ENCODE measurements at regions not wholly inside any gene's neighbourhood (a gene's known extent, or its start where the extent isn't known, plus 50 kb on each side); places are given as distances from the start of the nearest gene placed in this dataset.

DNA sequence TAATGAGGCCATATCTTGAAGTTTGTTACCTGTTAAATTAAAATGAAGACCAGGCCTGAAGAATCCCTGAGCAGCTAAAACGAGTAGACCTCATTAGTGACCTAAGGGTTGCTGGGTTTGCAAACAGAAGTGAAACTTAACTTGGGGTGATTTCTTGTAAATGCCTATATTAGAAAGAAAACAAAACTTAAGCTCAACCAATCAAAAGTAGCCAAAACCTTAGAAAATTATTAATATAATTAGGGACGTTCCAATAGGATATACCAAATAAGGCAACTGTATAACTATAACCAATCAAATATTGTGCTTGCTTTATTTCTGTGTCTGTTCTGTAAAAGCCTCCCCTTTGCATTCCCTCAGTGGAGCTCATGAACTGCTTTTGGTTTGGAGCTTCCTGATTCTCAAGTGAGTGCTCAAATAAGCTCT is 137.9 kb upstream of the VRK2 start:
- DNase-seq (ENCODE audit: low read depth), result no peak

- no peak for DNase-seq (ENCODE audit: low read depth)
These were observed 128.5 kb upstream of the VRK2 start for GRCh38 chr2:57918126-57918525.

- no peak for DNase-seq (ENCODE audit: low read depth)
These were observed 126.2 kb upstream of the VRK2 start for GRCh38 chr2:57920342-57920939.

DNA sequence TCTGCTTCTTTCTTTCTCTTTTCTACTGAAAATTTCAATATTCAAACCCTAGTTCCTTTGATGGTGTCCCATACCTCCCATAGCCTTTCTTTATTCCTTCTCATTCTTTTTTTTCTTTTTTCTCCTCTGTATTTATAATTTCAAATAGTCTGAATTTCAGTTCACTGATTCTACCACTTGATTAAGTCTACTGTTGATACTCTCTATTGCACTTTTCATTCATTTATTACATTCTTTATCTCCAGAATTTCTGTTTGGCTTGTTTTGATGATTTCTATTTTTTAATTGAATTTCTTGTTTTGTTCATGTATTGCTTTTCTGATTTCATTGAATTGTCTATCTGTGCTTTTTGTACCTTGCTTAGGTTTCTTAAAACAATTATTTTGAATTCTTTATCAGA is 111.9 kb upstream of the VRK2 start:
- peak; percentile 2 for DNase-seq (ENCODE audit: low read depth)

DNA sequence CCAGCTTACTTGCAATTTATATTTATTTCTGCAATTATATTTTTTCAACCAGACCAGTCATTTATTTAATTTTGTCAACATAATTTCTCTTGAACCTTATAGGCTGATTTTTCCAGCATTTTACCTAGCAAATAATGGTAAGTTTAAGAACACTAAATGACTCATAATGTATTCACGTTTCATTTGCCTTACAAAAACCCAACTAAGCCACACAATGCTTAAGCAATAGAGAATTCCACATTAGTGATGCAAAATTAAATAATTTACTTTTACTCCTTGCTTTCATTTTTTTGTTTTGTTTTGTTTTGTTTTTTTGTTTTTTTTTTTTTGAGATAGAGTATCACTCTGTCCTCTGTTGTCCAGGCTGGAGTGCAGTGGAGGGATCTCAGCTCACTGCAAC is 110.4 kb upstream of the VRK2 start:
- DNase-seq (ENCODE audit: low read depth), result peak; percentile 67

DNA sequence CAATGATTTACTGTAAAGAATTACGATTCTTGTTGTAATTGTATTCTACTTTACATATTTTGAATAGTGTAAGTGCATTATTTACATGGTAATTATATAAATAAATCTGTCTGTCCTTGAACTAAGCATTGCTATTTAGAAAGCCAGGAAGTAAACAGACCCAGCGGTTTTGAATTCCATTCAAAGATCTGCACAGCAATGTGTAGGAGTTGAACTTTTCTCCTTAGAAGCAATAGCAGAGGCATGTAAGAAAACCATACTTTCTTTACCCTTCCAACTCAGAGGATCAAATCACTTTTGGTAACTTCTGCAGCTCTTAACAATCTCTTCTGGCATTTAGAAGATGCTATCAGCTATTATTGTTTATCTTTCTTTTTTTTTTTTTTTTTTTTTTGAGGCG is 109.2 kb upstream of the VRK2 start:
- DNase-seq (ENCODE audit: low read depth), result no peak

GRCh38 chr2:57941816-57942215 is 104.8 kb upstream of the VRK2 start:
- DNase-seq (ENCODE audit: low read depth), result no peak

DNA sequence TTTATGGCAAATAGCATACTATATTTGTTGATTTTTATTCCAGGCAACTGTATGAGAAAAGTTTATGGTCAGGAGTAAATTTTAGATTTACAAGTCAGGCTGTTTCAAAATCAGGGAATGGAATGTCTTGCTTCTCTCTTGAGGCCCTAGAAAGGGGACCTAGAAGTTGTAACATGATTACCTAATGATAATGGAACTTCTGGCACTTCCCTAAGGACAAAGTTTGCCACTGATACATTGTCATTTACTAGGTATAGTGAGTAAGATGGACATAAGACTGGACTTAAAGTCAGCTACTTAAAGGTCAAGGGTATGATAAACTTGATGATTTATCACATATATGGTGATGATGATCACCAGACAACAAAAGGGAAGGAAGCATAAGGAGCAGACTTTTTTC is 103.3 kb upstream of the VRK2 start:
- DNase-seq (ENCODE audit: low read depth), result peak; percentile 9

- DNase-seq (ENCODE audit: low read depth), result peak; percentile 29
These were observed 99.2 kb upstream of the VRK2 start for GRCh38 chr2:57947398-57947797.

DNA sequence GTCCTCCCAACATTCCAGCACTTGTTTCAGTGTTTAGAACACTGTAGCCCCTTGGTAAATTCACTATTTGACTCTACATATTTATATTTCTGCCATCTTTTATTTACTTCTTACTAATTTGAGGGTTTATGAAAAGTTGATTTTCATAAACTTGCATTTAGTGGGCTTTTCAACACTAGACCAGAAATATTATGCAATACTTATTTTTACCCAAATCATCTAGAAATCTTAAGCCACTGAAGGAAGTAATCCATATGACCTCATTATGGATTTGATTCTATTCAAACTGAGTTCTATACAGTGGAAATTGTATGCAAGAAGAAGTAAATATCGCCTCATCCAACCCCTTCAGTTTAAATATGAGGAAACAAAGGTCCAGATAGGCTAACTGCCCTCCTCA is 92.6 kb upstream of the VRK2 start:
- DNase-seq (ENCODE audit: low read depth), result no peak

- DNase-seq (ENCODE audit: low read depth), result no peak
These were observed 89.4 kb upstream of the VRK2 start for GRCh38 chr2:57957238-57957637.

DNA sequence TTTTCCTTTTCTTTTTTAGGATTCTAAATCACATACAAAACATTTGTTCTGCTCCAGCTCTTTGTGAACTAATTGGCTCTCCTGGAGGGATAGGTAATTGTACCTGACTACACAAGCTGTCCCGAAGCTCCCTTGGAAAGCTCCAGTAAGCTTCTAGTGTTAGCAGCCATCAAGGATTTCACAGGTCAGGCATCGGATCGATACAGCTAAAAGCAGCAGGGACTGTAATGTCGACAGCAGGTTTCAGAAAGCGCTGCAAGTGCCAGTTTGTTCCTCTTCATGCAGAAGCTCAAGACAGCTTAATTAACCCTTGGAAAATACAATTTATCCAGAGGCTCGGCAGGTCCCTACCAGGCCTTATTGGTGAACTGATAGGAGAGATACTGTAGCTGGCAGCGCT is 87.2 kb upstream of the VRK2 start:
- no peak for DNase-seq (ENCODE audit: low read depth)

GRCh38 chr2:57962861-57963260 is 83.7 kb upstream of the VRK2 start:
- no peak for DNase-seq (ENCODE audit: low read depth)

DNA sequence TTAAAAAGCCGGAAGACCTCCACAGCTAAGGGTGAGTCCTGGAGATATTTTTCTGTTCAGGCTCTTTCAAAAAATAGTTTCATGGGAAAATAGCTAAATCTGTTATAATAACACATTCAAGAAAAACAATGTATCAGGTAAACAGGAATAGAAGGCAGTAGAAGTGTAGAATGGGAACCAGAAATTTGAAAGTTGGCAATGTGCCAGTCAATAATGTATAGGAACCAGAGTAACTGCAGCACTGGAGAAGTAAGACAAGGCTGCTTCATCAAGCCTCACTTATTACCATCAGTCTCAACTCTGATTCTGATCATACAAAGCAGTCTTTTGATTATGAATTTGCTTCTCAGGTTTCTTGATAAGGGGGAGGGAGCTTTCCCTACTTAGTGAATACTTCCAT is 81.4 kb upstream of the VRK2 start:
- no peak for DNase-seq (ENCODE audit: low read depth)

DNA sequence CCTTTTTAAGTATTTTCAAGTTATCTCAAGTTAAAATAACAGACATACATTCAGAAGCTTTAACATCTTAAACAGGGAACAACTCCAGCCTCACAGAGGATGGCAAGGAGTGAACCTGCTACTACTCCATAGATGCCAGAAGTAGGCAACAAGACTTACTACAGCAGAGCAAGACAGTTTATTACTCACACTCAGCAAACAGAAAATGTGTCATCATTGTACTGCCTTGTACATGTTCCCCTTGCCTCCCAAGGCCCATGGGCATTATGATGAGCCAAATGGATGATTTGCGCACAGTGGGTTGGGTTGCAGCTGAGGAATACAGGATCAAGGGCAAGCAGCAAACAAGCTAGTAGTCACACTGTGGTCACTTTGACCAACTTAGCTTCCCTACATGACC is 80.6 kb upstream of the VRK2 start:
- no peak for DNase-seq (ENCODE audit: low read depth)

GRCh38 chr2:57973621-57974186 is 72.9 kb upstream of the VRK2 start:
- no peak for DNase-seq (ENCODE audit: low read depth)

GRCh38 chr2:57979158-57979557 is 67.4 kb upstream of the VRK2 start:
- no peak for DNase-seq (ENCODE audit: low read depth)

- peak; percentile 86 for DNase-seq (ENCODE audit: low read depth)
These were observed 65.4 kb upstream of the VRK2 start for GRCh38 chr2:57981083-57981768.

- DNase-seq (ENCODE audit: low read depth), result peak; percentile 50
These were observed 58.6 kb upstream of the VRK2 start for GRCh38 chr2:57987835-57988573.

DNA sequence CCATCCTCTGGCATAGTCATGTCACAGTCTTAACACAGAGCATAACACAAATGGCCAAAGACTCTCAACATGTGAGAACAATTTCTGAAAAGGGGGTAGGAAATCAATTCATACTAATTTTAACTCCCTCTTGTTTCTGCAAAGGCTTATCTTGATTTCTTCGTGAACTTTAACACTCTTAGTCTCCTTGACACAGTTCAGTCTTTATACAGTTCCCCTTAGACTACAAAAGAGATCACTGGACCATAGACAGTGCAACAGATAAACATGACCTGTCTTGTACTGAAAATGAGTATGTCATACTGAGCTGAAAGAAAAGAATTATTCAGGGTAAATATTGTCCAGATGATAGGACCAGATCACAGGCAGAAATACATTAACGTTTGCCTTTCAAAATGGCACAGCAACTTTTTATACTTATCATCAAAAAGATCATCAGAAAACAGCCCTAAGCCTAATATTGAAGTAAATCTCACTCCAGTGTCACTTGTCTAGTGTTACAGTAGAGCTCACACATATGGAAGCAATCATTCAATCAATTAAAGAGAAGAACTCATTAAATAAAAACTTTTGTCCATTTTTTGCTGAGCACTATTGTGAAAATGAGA is 56.4 kb upstream of the VRK2 start:
- no peak for DNase-seq (ENCODE audit: low read depth)
